Gastrocnemius medialis (tissue), 4 donors: ENCODE measurements at regions not wholly inside any gene's neighbourhood (a gene's known extent, or its start where the extent isn't known, plus 50 kb on each side); places are given as distances from the start of the nearest gene placed in this dataset.

Source experiments
- POLR2A ChIP-seq, 2 donors: fragments of 450-650 bp; IDR thresholded peaks; one replicate each; pipeline ENCODE4 v1.6.1; 2017; ENCODE audit warnings: antibody characterized with exemption in 2 of 2, mild to moderate bottlenecking in 2 of 2, moderate library complexity in 2 of 2
- TF ChIP-seq, protein P1 (sequence below), 5 experiments: fragments of 450-650 bp in 3 of 5; fragments of 200-600 bp in 2 of 5; sonication (generic) in 2 of 5; IDR thresholded peaks in 4 of 5; conservative IDR thresholded peaks in 1 of 5; 1 replicate in 4 of 5; 2 replicates in 1 of 5; pipeline ENCODE4 v1.5.1; 2016 to 2019; ENCODE audit warnings: antibody characterized with exemption in 5 of 5, mild to moderate bottlenecking in 3 of 5, moderate library complexity in 3 of 5

DNA sequence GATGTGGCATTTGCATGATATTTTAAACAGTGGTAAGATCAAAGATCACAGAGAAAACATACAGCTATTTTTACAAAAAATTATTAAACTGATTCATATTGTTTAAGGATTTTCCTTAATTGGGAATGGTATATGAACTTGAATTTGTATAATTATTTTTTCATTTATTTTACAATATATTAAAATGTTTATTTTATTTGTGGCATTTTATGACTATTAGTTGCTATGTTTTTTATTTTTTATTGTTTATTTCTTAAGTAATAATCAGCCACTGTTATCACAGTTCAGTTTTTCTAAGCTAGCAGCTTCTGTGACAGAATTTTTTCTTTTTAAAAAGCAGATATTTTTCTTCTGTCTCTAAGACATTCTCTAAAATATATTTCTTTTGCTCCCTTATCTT, 387.0 kb upstream of the KHDRBS2 start:
- TF ChIP-seq POLR2A (IDR thresholded peaks at IDR 0.05) = no peak
- TF ChIP-seq, protein P1, sequence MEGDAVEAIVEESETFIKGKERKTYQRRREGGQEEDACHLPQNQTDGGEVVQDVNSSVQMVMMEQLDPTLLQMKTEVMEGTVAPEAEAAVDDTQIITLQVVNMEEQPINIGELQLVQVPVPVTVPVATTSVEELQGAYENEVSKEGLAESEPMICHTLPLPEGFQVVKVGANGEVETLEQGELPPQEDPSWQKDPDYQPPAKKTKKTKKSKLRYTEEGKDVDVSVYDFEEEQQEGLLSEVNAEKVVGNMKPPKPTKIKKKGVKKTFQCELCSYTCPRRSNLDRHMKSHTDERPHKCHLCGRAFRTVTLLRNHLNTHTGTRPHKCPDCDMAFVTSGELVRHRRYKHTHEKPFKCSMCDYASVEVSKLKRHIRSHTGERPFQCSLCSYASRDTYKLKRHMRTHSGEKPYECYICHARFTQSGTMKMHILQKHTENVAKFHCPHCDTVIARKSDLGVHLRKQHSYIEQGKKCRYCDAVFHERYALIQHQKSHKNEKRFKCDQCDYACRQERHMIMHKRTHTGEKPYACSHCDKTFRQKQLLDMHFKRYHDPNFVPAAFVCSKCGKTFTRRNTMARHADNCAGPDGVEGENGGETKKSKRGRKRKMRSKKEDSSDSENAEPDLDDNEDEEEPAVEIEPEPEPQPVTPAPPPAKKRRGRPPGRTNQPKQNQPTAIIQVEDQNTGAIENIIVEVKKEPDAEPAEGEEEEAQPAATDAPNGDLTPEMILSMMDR (IDR thresholded peaks at IDR 0.05 in 4 of 5, conservative IDR thresholded peaks at IDR 0.05 in 1 of 5) = no peak
